HCT116 (cell line): ENCODE measurements at regions not wholly inside any gene's neighbourhood (a gene's known extent, or its start where the extent isn't known, plus 50 kb on each side); places are given as distances from the start of the nearest gene placed in this dataset.

Experiments used
- ATAC-seq: fragments of 200-7000 bp; cut with Tn5 transposase; 2 replicates; pipeline ENCODE4 v1.9.1; 2020; ENCODE audit warnings: mild to moderate bottlenecking, moderate library complexity
- BruUV-seq: library from RNA; stranded (reverse); fragments of 400-500 nt; replicated peaks from 2 replicates; lab custom pipeline; 2021; lab: Mats Ljungman, UMichigan
- CTCF ChIA-PET: fragments of 300-600 bp; sonication (Branson Sonifier 250); formaldehyde crosslinking; loops from one replicate; lab custom pipeline; 2021; ENCODE audit warnings: antibody characterized with exemption; lab: Charles Lee
- POLR2A ChIA-PET: fragments of 300-600, 350-600 bp; sonication (Branson Sonifier 250); formaldehyde crosslinking; loops from one replicate; lab custom pipeline; 2021; ENCODE audit warnings: antibody characterized with exemption; lab: Charles Lee
- RAD21 ChIA-PET, 2 experiments: fragments of 300-600 bp; sonication (Branson Sonifier 250); formaldehyde crosslinking; loops; one replicate each; lab custom pipeline; 2023; ENCODE audit warnings: low total read pairs in 2 of 2; ENCODE audit not compliant: uncharacterized antibody in 2 of 2, unreplicated experiment in 2 of 2, low non-redundant PET in 1 of 2; lab: Charles Lee
- DNase-seq: peaks from one replicate; pipeline ENCODE4 v3.0.0-alpha.2; 2010; ENCODE audit warnings: low read depth, low spot score
- H2AFZ ChIP-seq: fragments of 200-600 bp; shearing (Covaris generic), sonication (generic); 2 replicates; pipeline ENCODE4 v1.6.1; 2017; ENCODE audit warnings: low read depth, mixed run types, mixed read lengths, antibody characterized with exemption, low read length; ENCODE audit not compliant: poor library complexity, severe bottlenecking
- H3K27ac ChIP-seq: 2 replicates; pipeline ENCODE4 v1.5.1; 2012; ENCODE audit warnings: low read depth, low read length
- H3K27me3 ChIP-seq: fragments of 200-600 bp; sonication (generic); 2 replicates; pipeline ENCODE4 v1.6.1; 2016; ENCODE audit warnings: mixed run types, low read length, mixed read lengths; ENCODE audit not compliant: insufficient read depth
- H3K36me3 ChIP-seq, 2 experiments: fragments of 200-500 bp in 1 of 2; fragments of 200-600 bp in 1 of 2; sonication (Bioruptor generic) in 1 of 2; sonication (generic) in 1 of 2; 2 replicates each; pipeline versions ENCODE4 v1.5.1 to v1.6.1; 2014 to 2016; ENCODE audit warnings: low read length in 2 of 2, inconsistent platforms in 1 of 2, mixed read lengths in 1 of 2, mixed run types in 1 of 2; ENCODE audit not compliant: insufficient read depth in 2 of 2, control insufficient read depth in 1 of 2
- H3K4me1 ChIP-seq, 2 experiments: fragments of 200-600 bp in 1 of 2; sonication (generic) in 1 of 2; 2 replicates each; pipeline versions ENCODE4 v1.5.1 to v1.6.1; 2012 to 2017; ENCODE audit warnings: low read length in 2 of 2, inconsistent platforms in 1 of 2, mild to moderate bottlenecking in 1 of 2, mixed read lengths in 1 of 2, mixed run types in 1 of 2, moderate library complexity in 1 of 2; ENCODE audit not compliant: insufficient read depth in 2 of 2, control insufficient read depth in 1 of 2
- H3K4me2 ChIP-seq: fragments of 200-600 bp; sonication (generic); 2 replicates; pipeline ENCODE4 v1.6.1; 2017; ENCODE audit warnings: mixed run types, low read length, mixed read lengths
- H3K4me3 ChIP-seq, 2 experiments: fragments of 200-600 bp in 1 of 2; sonication (generic) in 1 of 2; replicated peaks in 1 of 2; 2 replicates each; pipeline ENCODE4 v1.5.1; 2011 to 2016; ENCODE audit warnings: low read length in 2 of 2, control low read depth in 1 of 2, low read depth in 1 of 2, mild to moderate bottlenecking in 1 of 2, mixed read lengths in 1 of 2, mixed run types in 1 of 2
- H3K79me2 ChIP-seq: fragments of 200-600 bp; sonication (generic); 2 replicates; pipeline ENCODE4 v1.6.1; 2017; ENCODE audit warnings: mild to moderate bottlenecking, mixed run types, low read length, moderate library complexity, mixed read lengths; ENCODE audit not compliant: insufficient read depth
- H3K9ac ChIP-seq: fragments of 200-600 bp; sonication (generic); 2 replicates; pipeline ENCODE4 v1.6.1; 2016; ENCODE audit warnings: low read length, mixed read lengths
- H3K9me2 ChIP-seq: fragments of 200-600 bp; sonication (generic), shearing (Covaris generic); 2 replicates; pipeline ENCODE4 v1.6.1; 2017; ENCODE audit warnings: mixed run types, mild to moderate bottlenecking, moderate library complexity; ENCODE audit not compliant: insufficient read depth
- H3K9me3 ChIP-seq, 2 experiments: fragments of 200-500 bp in 1 of 2; fragments of 200-600 bp in 1 of 2; sonication (Bioruptor generic) in 1 of 2; sonication (generic) in 1 of 2; 2 replicates each; pipeline ENCODE4 v1.6.1; 2014 to 2017; ENCODE audit warnings: low read length in 2 of 2, mixed read lengths in 2 of 2, inconsistent platforms in 1 of 2, low read depth in 1 of 2, mild to moderate bottlenecking in 1 of 2, mixed run types in 1 of 2, moderate library complexity in 1 of 2; ENCODE audit not compliant: control insufficient read depth in 1 of 2, insufficient read depth in 1 of 2
- H4K20me1 ChIP-seq: fragments of 200-600 bp; sonication (generic), shearing (Covaris generic); 2 replicates; pipeline ENCODE4 v1.6.1; 2017; ENCODE audit warnings: mixed run types, mild to moderate bottlenecking, moderate library complexity; ENCODE audit not compliant: insufficient read depth
- CEBPB ChIP-seq: IDR thresholded peaks from 2 replicates; pipeline ENCODE4 v1.6.1; 2012; ENCODE audit warnings: low read depth
- EGR1 ChIP-seq: IDR thresholded peaks from 2 replicates; pipeline ENCODE4 v1.6.1; 2012; ENCODE audit warnings: low read depth
- ELF1 ChIP-seq: IDR thresholded peaks from 2 replicates; pipeline ENCODE4 v1.6.1; 2012; ENCODE audit warnings: low read depth, borderline replicate concordance
- EZH2 ChIP-seq: fragments of 200-600 bp; sonication (generic); IDR thresholded peaks from 2 replicates; pipeline ENCODE4 v1.6.1; 2017; ENCODE audit warnings: antibody characterized with exemption, mixed run types
- EZH2phosphoT487 ChIP-seq: fragments of 200-600 bp; IDR thresholded peaks from 2 replicates; pipeline ENCODE4 v1.6.1; 2018; ENCODE audit warnings: antibody characterized with exemption, borderline replicate concordance
- FOSL1 ChIP-seq: IDR thresholded peaks from 2 replicates; pipeline ENCODE4 v1.6.1; 2012; ENCODE audit warnings: low read depth
- JUND ChIP-seq: IDR thresholded peaks from 2 replicates; pipeline ENCODE4 v1.6.1; 2012
- MAX ChIP-seq: IDR thresholded peaks from 2 replicates; pipeline ENCODE4 v1.6.1; 2012
- POLR2A ChIP-seq: IDR thresholded peaks from 2 replicates; pipeline ENCODE4 v1.7.0; 2011; ENCODE audit warnings: borderline replicate concordance; ENCODE audit not compliant: insufficient read depth, insufficient read length; ENCODE audit errors: extremely low read depth
- POLR2AphosphoS5 ChIP-seq: IDR thresholded peaks from 2 replicates; pipeline ENCODE4 v1.6.1; 2011; ENCODE audit warnings: mild to moderate bottlenecking, low read depth, low read length, moderate library complexity
- RAD21 ChIP-seq: IDR thresholded peaks from 2 replicates; pipeline ENCODE4 v1.6.1; 2012; ENCODE audit warnings: low read depth, mild to moderate bottlenecking
- SIN3A ChIP-seq: IDR thresholded peaks from 2 replicates; pipeline ENCODE4 v1.6.1; 2012; ENCODE audit warnings: low read depth
- SP1 ChIP-seq: IDR thresholded peaks from 2 replicates; pipeline ENCODE4 v1.6.1; 2012; ENCODE audit warnings: low read depth
- SRF ChIP-seq: IDR thresholded peaks from 2 replicates; pipeline ENCODE4 v1.6.1; 2012; ENCODE audit warnings: low read depth
- TCF7L2 ChIP-seq: IDR thresholded peaks from 2 replicates; pipeline ENCODE4 v1.7.0; 2011; ENCODE audit warnings: borderline replicate concordance, inconsistent platforms; ENCODE audit not compliant: insufficient read depth, insufficient read length; ENCODE audit errors: extremely low read depth
- ZFX ChIP-seq: fragments of 450-650 bp; IDR thresholded peaks from 2 replicates; pipeline ENCODE4 v1.6.1; 2017
- intact Hi-C: fragments of 100-400 bp; cut with micrococcal nuclease; formaldehyde crosslinking; loops from 2 replicates; pipeline ENCODE4 v1.10.0; 2022
- TF ChIP-seq, protein P1 (sequence below), 3 experiments: fragments of 200-600 bp in 1 of 3; sonication (generic) in 1 of 3; IDR thresholded peaks in 2 of 3; conservative IDR thresholded peaks in 1 of 3; 2 replicates each; pipeline ENCODE4 v1.5.1; 2012 to 2017; ENCODE audit warnings: low read depth in 2 of 3, low read length in 2 of 3, antibody characterized with exemption in 1 of 3, borderline replicate concordance in 1 of 3, control low read depth in 1 of 3, mild to moderate bottlenecking in 1 of 3, mixed read lengths in 1 of 3, mixed run types in 1 of 3, moderate library complexity in 1 of 3; ENCODE audit not compliant: insufficient read depth in 1 of 3

- Histone ChIP-seq H2AFZ (no peak overlapping the region), H3K27me3 (no peaks in the 10 kb centered on the region), H3K36me3 (no peaks in the 10 kb centered on the region), H3K27ac (no peak overlapping the region), H3K79me2 (no peaks in the 10 kb centered on the region), H3K4me2 (no peak overlapping the region), H3K9me3 (no peaks in the 10 kb centered on the region), H3K4me1 (no peaks in the 10 kb centered on the region), H3K9ac (no peak overlapping the region), H4K20me1 (no peaks in the 10 kb centered on the region), H3K9me2 (no peaks in the 10 kb centered on the region), H3K4me3 (no peak overlapping the region)
- POLR2A ChIA-PET, result interaction anchor here (0.5 kb wide), 1 partner anchor 10 kb away, joined by 6 read pairs; no protein-coding TSS in a partner anchor
- BruUV-seq, result no TSS peak
- intact Hi-C loops, result no loop called here
- CTCF ChIA-PET, result no interaction called here
- no peak for TF ChIP-seq SRF
- no peak for TF ChIP-seq POLR2AphosphoS5
- no peak for TF ChIP-seq TCF7L2
- no peak for TF ChIP-seq EGR1
- no peak for TF ChIP-seq FOSL1
- no peak for TF ChIP-seq JUND
- no peak for TF ChIP-seq RAD21
- RAD21 ChIA-PET, result interaction anchor here in 1 of 2 experiments (0.7 kb wide), 1 partner anchor 11 kb away, joined by 3 read pairs; no protein-coding TSS in a partner anchor
- ATAC-seq, result no peak
- DNase-seq, result no peak
These were observed 140.9 kb upstream of the JADE1 start for GRCh38 chr4:128668566-128668965.

GRCh38 chr4:128665514-128665913 lies 144.0 kb upstream of the JADE1 start:
- TF ChIP-seq MAX, result no peak
- TF ChIP-seq, protein P1, sequence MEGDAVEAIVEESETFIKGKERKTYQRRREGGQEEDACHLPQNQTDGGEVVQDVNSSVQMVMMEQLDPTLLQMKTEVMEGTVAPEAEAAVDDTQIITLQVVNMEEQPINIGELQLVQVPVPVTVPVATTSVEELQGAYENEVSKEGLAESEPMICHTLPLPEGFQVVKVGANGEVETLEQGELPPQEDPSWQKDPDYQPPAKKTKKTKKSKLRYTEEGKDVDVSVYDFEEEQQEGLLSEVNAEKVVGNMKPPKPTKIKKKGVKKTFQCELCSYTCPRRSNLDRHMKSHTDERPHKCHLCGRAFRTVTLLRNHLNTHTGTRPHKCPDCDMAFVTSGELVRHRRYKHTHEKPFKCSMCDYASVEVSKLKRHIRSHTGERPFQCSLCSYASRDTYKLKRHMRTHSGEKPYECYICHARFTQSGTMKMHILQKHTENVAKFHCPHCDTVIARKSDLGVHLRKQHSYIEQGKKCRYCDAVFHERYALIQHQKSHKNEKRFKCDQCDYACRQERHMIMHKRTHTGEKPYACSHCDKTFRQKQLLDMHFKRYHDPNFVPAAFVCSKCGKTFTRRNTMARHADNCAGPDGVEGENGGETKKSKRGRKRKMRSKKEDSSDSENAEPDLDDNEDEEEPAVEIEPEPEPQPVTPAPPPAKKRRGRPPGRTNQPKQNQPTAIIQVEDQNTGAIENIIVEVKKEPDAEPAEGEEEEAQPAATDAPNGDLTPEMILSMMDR (IDR thresholded peaks at IDR 0.05 in 2 of 3, conservative IDR thresholded peaks at IDR 0.05 in 1 of 3; ENCODE audit: borderline replicate concordance in 1 of 3, insufficient read depth in 1 of 3, low read depth in 2 of 3, low read length in 2 of 3), result no peak
- no peak for TF ChIP-seq ELF1
- TF ChIP-seq EZH2phosphoT487, result no peak
- TF ChIP-seq SP1, result no peak
- TF ChIP-seq ZFX, result no peak
- TF ChIP-seq SRF, result no peak
- TF ChIP-seq SIN3A, result no peak
- TF ChIP-seq CEBPB, result no peak
- TF ChIP-seq EGR1, result no peak
- TF ChIP-seq POLR2A, result no peak
- TF ChIP-seq RAD21, result no peak
- TF ChIP-seq EZH2, result no peak

More at GRCh38 chr4:128665514-128665913, 144.0 kb upstream of the JADE1 start:
- no peaks in the 10 kb centered on the region for H3K9me3 ChIP-seq
- H3K79me2 ChIP-seq, result no peaks in the 10 kb centered on the region
- no TSS peak for BruUV-seq
- intact Hi-C loops, result no loop called here
- no peak overlapping the region for H2AFZ ChIP-seq
- DNase-seq (no peak), ATAC-seq (no peak)
- H3K27me3 ChIP-seq, result no peaks in the 10 kb centered on the region
- CTCF ChIA-PET, result no interaction called here
- H3K4me1 ChIP-seq, result no peaks in the 10 kb centered on the region
- H3K9ac ChIP-seq, result no peak overlapping the region
- H3K36me3 ChIP-seq, result no peaks in the 10 kb centered on the region
- H3K4me2 ChIP-seq, result no peak overlapping the region
- RAD21 ChIA-PET, result no interaction called here
- POLR2A ChIA-PET, result no interaction called here
- H3K9me2 ChIP-seq, result no peaks in the 10 kb centered on the region
- H4K20me1 ChIP-seq, result no peaks in the 10 kb centered on the region
- H3K4me3 ChIP-seq, result no peak overlapping the region
- no peak overlapping the region for H3K27ac ChIP-seq
